GM23338 (cell line): ENCODE measurements at regions not wholly inside any gene's neighbourhood (a gene's known extent, or its start where the extent isn't known, plus 50 kb on each side); places are given as distances from the start of the nearest gene placed in this dataset.

Source experiments
- ATAC-seq: fragments of 200-7000 bp; cut with Tn5 transposase; 3 replicates; pipeline ENCODE4 v1.9.1; 2020
- DNase-seq: peaks from one replicate; pipeline ENCODE4 v3.0.0-alpha.2; 2015; ENCODE audit warnings: low spot score
- H2AFZ ChIP-seq: fragments of 200-600 bp; sonication (generic); 2 replicates; pipeline ENCODE4 v1.8.0; 2016; ENCODE audit warnings: antibody characterized with exemption, mild to moderate bottlenecking, moderate library complexity
- H3F3A ChIP-seq: fragments of 200-600 bp; sonication (generic); replicated peaks from 2 replicates; pipeline ENCODE4 v1.8.0; 2017; ENCODE audit warnings: antibody characterized with exemption, mixed run types, low read depth
- H3K27ac ChIP-seq: fragments of 200-600 bp; sonication (generic); 2 replicates; pipeline ENCODE4 v1.6.1; 2016; ENCODE audit warnings: low read depth
- H3K27me3 ChIP-seq: fragments of 200-600 bp; sonication (generic); 2 replicates; pipeline ENCODE4 v1.8.0; 2016; ENCODE audit warnings: mild to moderate bottlenecking, mixed run types, moderate library complexity; ENCODE audit not compliant: insufficient read depth
- H3K36me3 ChIP-seq: fragments of 200-600 bp; sonication (generic); 2 replicates; pipeline ENCODE4 v1.8.0; 2016; ENCODE audit warnings: mild to moderate bottlenecking; ENCODE audit not compliant: insufficient read depth
- H3K4me1 ChIP-seq: fragments of 200-600 bp; sonication (generic); 2 replicates; pipeline ENCODE4 v1.8.0; 2016; ENCODE audit warnings: mild to moderate bottlenecking, moderate library complexity; ENCODE audit not compliant: insufficient read depth
- H3K4me2 ChIP-seq: fragments of 200-600 bp; sonication (generic); 2 replicates; pipeline ENCODE4 v1.7.1; 2017; ENCODE audit warnings: mixed run types
- H3K4me3 ChIP-seq: fragments of 200-600 bp; sonication (generic); 2 replicates; pipeline ENCODE4 v1.6.1; 2016; ENCODE audit warnings: mixed run types
- H3K79me2 ChIP-seq: fragments of 200-600 bp; sonication (generic); replicated peaks from 2 replicates; pipeline ENCODE4 v1.8.0; 2017; ENCODE audit warnings: mild to moderate bottlenecking; ENCODE audit not compliant: insufficient read depth
- H3K9me2 ChIP-seq: fragments of 200-600 bp; sonication (generic); 2 replicates; pipeline ENCODE4 v1.8.0; 2017; ENCODE audit not compliant: insufficient read depth
- H4K20me1 ChIP-seq: fragments of 200-600 bp; sonication (generic); replicated peaks from 2 replicates; pipeline ENCODE4 v1.8.0; 2017; ENCODE audit warnings: mild to moderate bottlenecking; ENCODE audit not compliant: insufficient read depth
- H3K27ac Mint-ChIP-seq: 2 replicates; pipeline ENCODE4 v1.8.0; 2020; ENCODE audit warnings: inconsistent platforms, mild to moderate bottlenecking, moderate library complexity, mixed read lengths
- H3K27me3 Mint-ChIP-seq: 3 replicates; pipeline ENCODE4 v1.8.0; 2022; ENCODE audit warnings: low read depth, mild to moderate bottlenecking, moderate library complexity, mixed read lengths, inconsistent platforms; ENCODE audit not compliant: insufficient read depth, poor library complexity
- H3K36me3 Mint-ChIP-seq: 3 replicates; pipeline ENCODE4 v1.8.0; 2021; ENCODE audit warnings: low read depth, mild to moderate bottlenecking, inconsistent platforms, moderate library complexity, mixed read lengths
- H3K4me1 Mint-ChIP-seq: 3 replicates; pipeline ENCODE4 v1.8.0; 2020; ENCODE audit warnings: mild to moderate bottlenecking, inconsistent platforms, mixed read lengths
- H3K4me3 Mint-ChIP-seq: 3 replicates; pipeline ENCODE4 v1.8.0; 2021; ENCODE audit warnings: moderate library complexity, mild to moderate bottlenecking, inconsistent platforms, mixed read lengths
- H3K9me3 Mint-ChIP-seq: 3 replicates; pipeline ENCODE4 v1.8.0; 2020; ENCODE audit warnings: moderate library complexity, mild to moderate bottlenecking, inconsistent platforms, mixed read lengths
- EZH2 ChIP-seq: fragments of 200-600 bp; sonication (generic); IDR thresholded peaks from one replicate; pipeline ENCODE4 v1.8.0; 2017; ENCODE audit warnings: antibody characterized with exemption, mild to moderate bottlenecking, low read depth; ENCODE audit not compliant: unreplicated experiment
- EZH2phosphoT487 ChIP-seq: fragments of 200-600 bp; sonication (generic); IDR thresholded peaks from one replicate; pipeline ENCODE4 v1.8.1; 2018; ENCODE audit warnings: antibody characterized with exemption; ENCODE audit not compliant: unreplicated experiment
- JUNB ChIP-seq: IDR thresholded peaks from one replicate; pipeline ENCODE4 v1.6.1; 2016; ENCODE audit warnings: antibody characterized with exemption; ENCODE audit not compliant: unreplicated experiment
- POLR2AphosphoS5 ChIP-seq: IDR thresholded peaks from 2 replicates; pipeline ENCODE4 v1.6.1; 2016; ENCODE audit warnings: antibody characterized with exemption, low read depth
- STAT1 ChIP-seq: IDR thresholded peaks from one replicate; pipeline ENCODE4 v1.6.1; 2016; ENCODE audit warnings: antibody characterized with exemption; ENCODE audit not compliant: unreplicated experiment
- ZNF331 ChIP-seq: fragments of 250-450 bp; sonication (Bioruptor Pico); IDR thresholded peaks from 2 replicates; pipeline ENCODE4 v1.5.0; 2020; ENCODE audit warnings: low read depth, mild to moderate bottlenecking, moderate library complexity
- TF ChIP-seq, protein P1 (sequence below), 2 experiments: fragments of 200-600 bp in 1 of 2; sonication (generic) in 1 of 2; conservative IDR thresholded peaks; 2 replicates each; pipeline versions ENCODE4 v1.5.1 to v1.6.1; 2016 to 2017; ENCODE audit warnings: antibody characterized with exemption in 2 of 2, low read depth in 2 of 2, mild to moderate bottlenecking in 2 of 2, moderate library complexity in 1 of 2
- TF ChIP-seq, protein P2 (sequence below): IDR thresholded peaks from 2 replicates; pipeline ENCODE4 v1.6.1; 2016; ENCODE audit warnings: antibody characterized with exemption
- TF ChIP-seq, protein P3 (sequence below): fragments of 250-450 bp; sonication (Bioruptor Pico); IDR thresholded peaks from 2 replicates; pipeline ENCODE4 v1.5.0; 2020; ENCODE audit warnings: mild to moderate bottlenecking, moderate library complexity

DNA sequence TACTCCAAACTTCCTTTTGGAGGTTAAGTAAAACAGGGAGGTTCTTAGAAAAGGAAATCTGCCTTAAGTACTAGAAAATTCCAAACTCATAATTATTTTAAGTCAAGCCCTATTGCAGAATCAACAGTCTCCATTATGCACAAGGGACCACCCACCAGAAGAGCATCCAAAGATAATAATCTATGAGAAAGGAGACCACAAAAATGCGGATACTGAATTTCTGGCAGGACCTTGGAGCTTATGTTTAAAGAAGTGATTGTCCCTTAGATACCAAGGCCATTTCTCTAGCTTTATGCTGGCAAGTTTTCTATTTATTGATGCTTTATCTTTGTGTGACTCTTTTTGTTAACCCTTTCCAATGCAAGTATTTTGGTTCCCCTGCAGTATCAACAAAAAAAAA, 404.0 kb upstream of the MMADHC start:
- Mint-ChIP-seq H3K27ac (no peak overlapping the region), H3K4me3 (no peak overlapping the region), H3K27me3 (no peaks in the 10 kb centered on the region), H3K36me3 (no peaks in the 10 kb centered on the region), H3K9me3 (no peaks in the 10 kb centered on the region), H3K4me1 (no peaks in the 10 kb centered on the region)
- no peaks in the 10 kb centered on the region for H3K27me3 ChIP-seq
- no peak overlapping the region for H3K27ac ChIP-seq
- no peaks in the 10 kb centered on the region for H3K4me1 ChIP-seq
- ATAC-seq = no peak
- no peak overlapping the region for H3K4me3 ChIP-seq
- no peak overlapping the region for H3K4me2 ChIP-seq
- no peaks in the 10 kb centered on the region for H4K20me1 ChIP-seq
- no peaks in the 10 kb centered on the region for H3K79me2 ChIP-seq
- no peaks in the 10 kb centered on the region for H3F3A ChIP-seq
- TF ChIP-seq, protein P1, sequence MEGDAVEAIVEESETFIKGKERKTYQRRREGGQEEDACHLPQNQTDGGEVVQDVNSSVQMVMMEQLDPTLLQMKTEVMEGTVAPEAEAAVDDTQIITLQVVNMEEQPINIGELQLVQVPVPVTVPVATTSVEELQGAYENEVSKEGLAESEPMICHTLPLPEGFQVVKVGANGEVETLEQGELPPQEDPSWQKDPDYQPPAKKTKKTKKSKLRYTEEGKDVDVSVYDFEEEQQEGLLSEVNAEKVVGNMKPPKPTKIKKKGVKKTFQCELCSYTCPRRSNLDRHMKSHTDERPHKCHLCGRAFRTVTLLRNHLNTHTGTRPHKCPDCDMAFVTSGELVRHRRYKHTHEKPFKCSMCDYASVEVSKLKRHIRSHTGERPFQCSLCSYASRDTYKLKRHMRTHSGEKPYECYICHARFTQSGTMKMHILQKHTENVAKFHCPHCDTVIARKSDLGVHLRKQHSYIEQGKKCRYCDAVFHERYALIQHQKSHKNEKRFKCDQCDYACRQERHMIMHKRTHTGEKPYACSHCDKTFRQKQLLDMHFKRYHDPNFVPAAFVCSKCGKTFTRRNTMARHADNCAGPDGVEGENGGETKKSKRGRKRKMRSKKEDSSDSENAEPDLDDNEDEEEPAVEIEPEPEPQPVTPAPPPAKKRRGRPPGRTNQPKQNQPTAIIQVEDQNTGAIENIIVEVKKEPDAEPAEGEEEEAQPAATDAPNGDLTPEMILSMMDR (conservative IDR thresholded peaks at IDR 0.05; ENCODE audit: low read depth in 2 of 2) = no peak
- TF ChIP-seq EZH2 = no peak
- TF ChIP-seq, protein P2, sequence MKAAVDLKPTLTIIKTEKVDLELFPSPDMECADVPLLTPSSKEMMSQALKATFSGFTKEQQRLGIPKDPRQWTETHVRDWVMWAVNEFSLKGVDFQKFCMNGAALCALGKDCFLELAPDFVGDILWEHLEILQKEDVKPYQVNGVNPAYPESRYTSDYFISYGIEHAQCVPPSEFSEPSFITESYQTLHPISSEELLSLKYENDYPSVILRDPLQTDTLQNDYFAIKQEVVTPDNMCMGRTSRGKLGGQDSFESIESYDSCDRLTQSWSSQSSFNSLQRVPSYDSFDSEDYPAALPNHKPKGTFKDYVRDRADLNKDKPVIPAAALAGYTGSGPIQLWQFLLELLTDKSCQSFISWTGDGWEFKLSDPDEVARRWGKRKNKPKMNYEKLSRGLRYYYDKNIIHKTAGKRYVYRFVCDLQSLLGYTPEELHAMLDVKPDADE = no peak
- no peak for TF ChIP-seq STAT1
- TF ChIP-seq JUNB = no peak
- no peak for TF ChIP-seq POLR2AphosphoS5
- TF ChIP-seq ZNF331 (CRISPR knock-in tag) = no peak
- no peak for TF ChIP-seq EZH2phosphoT487
- TF ChIP-seq, protein P3, sequence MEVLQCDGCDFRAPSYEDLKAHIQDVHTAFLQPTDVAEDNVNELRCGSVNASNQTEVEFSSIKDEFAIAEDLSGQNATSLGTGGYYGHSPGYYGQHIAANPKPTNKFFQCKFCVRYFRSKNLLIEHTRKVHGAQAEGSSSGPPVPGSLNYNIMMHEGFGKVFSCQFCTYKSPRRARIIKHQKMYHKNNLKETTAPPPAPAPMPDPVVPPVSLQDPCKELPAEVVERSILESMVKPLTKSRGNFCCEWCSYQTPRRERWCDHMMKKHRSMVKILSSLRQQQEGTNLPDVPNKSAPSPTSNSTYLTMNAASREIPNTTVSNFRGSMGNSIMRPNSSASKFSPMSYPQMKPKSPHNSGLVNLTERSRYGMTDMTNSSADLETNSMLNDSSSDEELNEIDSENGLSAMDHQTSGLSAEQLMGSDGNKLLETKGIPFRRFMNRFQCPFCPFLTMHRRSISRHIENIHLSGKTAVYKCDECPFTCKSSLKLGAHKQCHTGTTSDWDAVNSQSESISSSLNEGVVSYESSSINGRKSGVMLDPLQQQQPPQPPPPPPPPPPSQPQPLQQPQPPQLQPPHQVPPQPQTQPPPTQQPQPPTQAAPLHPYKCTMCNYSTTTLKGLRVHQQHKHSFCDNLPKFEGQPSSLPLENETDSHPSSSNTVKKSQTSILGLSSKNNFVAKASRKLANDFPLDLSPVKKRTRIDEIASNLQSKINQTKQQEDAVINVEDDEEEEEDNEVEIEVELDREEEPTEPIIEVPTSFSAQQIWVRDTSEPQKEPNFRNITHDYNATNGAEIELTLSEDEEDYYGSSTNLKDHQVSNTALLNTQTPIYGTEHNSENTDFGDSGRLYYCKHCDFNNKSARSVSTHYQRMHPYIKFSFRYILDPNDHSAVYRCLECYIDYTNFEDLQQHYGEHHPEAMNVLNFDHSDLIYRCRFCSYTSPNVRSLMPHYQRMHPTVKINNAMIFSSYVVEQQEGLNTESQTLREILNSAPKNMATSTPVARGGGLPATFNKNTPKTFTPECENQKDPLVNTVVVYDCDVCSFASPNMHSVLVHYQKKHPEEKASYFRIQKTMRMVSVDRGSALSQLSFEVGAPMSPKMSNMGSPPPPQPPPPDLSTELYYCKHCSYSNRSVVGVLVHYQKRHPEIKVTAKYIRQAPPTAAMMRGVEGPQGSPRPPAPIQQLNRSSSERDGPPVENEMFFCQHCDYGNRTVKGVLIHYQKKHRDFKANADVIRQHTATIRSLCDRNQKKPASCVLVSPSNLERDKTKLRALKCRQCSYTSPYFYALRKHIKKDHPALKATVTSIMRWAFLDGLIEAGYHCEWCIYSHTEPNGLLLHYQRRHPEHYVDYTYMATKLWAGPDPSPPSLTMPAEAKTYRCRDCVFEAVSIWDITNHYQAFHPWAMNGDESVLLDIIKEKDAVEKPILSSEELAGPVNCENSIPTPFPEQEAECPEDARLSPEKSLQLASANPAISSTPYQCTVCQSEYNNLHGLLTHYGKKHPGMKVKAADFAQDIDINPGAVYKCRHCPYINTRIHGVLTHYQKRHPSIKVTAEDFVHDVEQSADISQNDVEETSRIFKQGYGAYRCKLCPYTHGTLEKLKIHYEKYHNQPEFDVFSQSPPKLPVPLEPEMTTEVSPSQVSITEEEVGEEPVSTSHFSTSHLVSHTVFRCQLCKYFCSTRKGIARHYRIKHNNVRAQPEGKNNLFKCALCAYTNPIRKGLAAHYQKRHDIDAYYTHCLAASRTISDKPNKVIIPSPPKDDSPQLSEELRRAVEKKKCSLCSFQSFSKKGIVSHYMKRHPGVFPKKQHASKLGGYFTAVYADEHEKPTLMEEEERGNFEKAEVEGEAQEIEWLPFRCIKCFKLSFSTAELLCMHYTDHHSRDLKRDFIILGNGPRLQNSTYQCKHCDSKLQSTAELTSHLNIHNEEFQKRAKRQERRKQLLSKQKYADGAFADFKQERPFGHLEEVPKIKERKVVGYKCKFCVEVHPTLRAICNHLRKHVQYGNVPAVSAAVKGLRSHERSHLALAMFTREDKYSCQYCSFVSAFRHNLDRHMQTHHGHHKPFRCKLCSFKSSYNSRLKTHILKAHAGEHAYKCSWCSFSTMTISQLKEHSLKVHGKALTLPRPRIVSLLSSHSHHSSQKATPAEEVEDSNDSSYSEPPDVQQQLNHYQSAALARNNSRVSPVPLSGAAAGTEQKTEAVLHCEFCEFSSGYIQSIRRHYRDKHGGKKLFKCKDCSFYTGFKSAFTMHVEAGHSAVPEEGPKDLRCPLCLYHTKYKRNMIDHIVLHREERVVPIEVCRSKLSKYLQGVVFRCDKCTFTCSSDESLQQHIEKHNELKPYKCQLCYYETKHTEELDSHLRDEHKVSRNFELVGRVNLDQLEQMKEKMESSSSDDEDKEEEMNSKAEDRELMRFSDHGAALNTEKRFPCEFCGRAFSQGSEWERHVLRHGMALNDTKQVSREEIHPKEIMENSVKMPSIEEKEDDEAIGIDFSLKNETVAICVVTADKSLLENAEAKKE (CRISPR knock-in tag) = no peak
- H3K9me2 ChIP-seq = peaks cover 13% of the 10 kb centered on the region; the same call in 1 of the 2 replicates
- H3K36me3 ChIP-seq = no peaks in the 10 kb centered on the region
- DNase-seq = no peak
- H2AFZ ChIP-seq = no peak overlapping the region
